GM12891 (cell line): ENCODE measurements at regions not wholly inside any gene's neighbourhood (a gene's known extent, or its start where the extent isn't known, plus 50 kb on each side); places are given as distances from the start of the nearest gene placed in this dataset.

Experiments
- POLR2A ChIP-seq: IDR thresholded peaks from 2 replicates; pipeline ENCODE4 v1.6.1; 2011; ENCODE audit warnings: low read depth, low read length, control low read depth
- POLR2AphosphoS5 ChIP-seq: IDR thresholded peaks from 2 replicates; pipeline ENCODE4 v1.6.1; 2011; ENCODE audit warnings: low read depth, low read length, control low read depth

- TF ChIP-seq POLR2A (no peak), POLR2AphosphoS5 (no peak)
Measured at GRCh38 chrX:94097868-94098267, 423.9 kb downstream of the FAM133A start.
